H54 (cell line): ENCODE measurements at regions not wholly inside any gene's neighbourhood (a gene's known extent, or its start where the extent isn't known, plus 50 kb on each side); places are given as distances from the start of the nearest gene placed in this dataset.

Experiments
- DNase-seq: peaks from one replicate; pipeline ENCODE4 v3.0.0; 2011; ENCODE audit warnings: low spot score, mixed read lengths; ENCODE audit not compliant: insufficient read length
- FAIRE-seq: peaks from 3 replicates; lab custom pipeline; 2011; peaks lifted over from hg19 to GRCh38; lab: Jason Lieb, UNC
- POLR2A ChIP-seq: IDR thresholded peaks from 2 replicates; pipeline ENCODE4 v1.6.1; 2011; ENCODE audit warnings: low read depth, mild to moderate bottlenecking, low read length

DNA sequence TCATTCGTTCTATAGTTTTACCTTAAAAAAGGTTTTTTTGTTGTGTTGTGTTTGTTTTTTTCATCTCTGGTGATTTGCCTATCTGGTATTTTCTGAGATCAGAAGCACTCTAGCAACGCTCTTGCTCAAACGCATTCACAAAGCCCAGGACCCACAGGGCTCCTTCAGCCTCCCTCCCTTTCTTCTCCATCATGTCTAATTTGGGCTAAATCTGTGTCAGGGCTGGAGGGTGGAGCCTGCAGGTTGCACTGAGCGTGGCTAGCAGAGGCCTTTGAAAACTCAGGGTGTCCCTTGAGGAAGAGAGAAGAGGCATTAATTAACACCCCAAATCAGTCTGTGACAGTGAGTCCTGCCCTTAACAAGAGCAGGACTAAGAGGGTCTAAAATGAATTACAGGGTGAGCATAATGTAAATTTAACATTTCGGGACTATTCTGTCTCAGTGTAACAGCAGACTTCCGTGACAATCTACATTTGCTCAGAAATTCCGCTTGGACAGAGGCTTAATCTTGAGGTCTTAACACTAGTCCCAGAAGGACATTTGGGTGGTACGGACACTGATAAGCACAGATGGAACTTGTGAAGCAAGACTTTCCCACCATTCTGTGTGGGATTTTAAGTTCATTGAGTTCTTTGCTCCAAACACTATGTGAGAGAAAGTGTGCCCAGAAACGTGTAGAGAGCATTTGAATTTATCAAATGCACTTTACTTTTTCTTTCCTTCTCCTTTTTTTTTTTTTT, 174.4 kb upstream of the APCDD1 start:
- DNase-seq: no peak
- TF ChIP-seq POLR2A: no peak
- FAIRE-seq: no peak

DNA sequence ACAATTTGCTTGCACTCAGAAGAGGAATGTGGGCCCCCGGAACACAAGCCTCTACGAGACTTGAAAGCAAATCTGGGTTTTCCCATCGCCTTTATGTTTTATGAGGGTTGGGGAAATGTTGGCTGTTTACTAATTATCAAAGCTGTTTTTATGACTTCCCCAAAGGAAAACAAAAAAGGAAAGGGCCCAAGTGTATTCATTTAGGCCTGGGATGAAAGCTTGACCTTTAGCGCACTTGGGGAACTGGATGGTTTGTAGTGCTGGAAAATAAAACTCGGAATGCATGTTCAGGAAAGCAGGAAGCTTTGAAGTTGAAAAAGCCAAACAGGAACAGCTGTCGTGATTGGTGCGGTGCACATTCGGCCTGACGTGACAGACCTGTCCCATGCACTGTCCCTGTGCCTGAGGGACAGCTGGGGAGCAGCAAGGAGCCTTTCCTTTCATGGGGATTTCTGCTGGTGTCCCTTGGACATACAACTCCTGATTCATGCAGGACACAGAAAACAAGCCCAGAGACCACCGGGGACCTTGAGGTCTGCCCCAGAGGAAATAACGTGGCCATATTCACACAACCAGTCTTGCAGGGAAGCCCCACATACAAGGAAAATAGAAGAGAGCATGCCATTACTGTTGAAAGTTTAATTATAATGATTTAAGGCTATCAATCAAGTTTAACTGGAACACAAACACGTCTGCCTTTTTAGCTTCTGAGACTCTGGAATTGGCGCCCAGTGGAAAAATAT, 169.7 kb upstream of the APCDD1 start:
- DNase-seq: no peak
- FAIRE-seq: no peak
- no peak for TF ChIP-seq POLR2A

DNA sequence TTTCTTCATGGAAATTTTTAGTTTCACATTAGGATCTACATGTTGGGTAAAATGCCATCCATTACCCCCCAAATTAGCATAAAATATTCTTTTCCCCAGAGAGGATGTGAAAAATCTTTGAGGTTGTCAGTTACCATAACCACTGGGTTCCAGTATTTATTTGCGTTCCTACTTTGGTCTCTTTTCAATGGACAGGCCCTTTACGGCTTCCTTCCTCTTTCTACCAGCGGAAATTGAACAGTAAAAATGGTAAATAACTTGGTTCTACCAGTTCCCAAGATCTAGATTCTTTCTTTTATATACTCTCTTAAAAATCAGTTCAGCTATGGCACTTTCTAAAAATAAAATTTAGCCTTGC, 169.2 kb upstream of the APCDD1 start:
- DNase-seq: no peak
- no peak for TF ChIP-seq POLR2A
- no peak for FAIRE-seq

DNA sequence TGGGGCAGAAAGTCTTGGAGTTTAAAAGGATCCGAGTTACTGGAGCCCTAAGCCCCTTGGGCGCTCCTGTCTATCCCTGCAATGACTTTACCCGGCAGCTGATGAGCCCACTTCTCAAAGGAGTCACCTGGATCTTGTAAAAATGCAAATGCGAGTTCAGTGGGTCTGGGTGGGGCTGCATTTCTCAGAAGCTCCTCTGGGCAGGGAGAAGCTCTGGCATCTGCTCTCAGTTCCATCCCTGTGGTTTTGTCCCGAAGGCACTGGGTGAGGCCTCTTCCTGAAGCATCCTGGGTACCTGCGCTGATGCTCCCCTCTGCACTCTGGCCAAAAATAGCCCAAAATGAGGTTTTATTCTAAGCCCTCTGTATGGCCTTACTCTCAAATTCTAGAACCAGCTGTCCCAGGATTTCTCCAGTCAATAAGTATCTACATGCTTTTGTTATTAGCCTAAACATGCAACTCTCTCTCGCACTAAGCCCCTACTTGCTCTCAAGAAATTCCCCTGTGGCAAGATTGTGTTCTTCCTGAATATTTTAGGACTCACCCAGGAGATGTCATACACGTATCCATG, 167.8 kb upstream of the APCDD1 start:
- DNase-seq (no peak), FAIRE-seq (no peak)
- TF ChIP-seq POLR2A: no peak

DNA sequence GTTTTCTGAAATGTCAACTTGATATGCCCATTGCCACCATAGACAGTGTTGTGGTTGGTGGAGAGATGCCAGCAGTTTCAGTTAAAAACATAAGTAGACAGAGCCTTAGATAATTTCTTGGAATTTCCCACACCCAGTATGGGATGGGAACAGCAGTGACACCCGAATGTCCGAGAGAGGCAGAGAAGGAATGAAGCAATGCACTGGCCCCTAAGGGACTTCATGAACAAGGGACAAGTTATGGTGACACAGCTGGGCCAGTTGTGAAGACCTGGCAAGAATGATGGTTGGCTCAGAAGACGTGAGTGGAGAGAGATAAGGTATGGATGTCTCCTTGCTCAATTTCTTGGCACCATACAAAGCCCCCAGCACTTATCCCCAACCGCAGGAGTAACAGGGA, 165.2 kb upstream of the APCDD1 start:
- TF ChIP-seq POLR2A: no peak
- no peak for DNase-seq
- FAIRE-seq: no peak

DNA sequence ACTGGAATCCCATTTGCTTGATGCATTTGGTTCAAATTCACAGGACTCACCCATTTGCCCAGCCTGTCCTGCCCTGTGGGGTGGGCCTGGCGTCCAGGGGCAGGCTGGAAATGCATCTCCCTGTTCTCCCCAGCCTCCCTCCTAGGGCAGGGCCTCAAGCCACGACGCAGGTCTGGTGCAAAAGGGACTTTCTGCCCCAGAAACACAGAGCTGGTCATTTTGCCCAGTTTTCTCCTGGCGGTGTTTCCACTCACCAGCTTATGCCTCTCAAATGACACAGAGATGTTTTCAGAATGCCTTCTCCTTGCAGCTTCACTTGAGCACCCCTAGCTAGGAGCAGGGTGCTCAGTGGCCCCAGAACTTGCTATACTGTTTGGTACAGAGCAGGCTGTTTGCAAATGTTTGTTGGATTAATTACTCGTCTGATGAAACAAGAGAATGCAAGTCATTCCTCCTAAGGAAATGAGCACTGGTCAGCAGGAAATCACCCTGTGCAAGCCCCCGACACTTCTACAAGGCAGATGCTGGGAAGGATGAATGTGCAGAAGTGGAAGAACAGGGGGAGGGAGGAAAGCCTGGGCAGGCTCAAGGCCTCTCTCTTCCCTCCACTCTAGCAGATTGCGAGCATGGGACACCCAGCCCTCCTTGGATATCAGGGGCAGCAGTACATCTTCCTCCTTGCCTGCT, 164.3 kb upstream of the APCDD1 start:
- no peak for TF ChIP-seq POLR2A
- DNase-seq: no peak
- no peak for FAIRE-seq

DNA sequence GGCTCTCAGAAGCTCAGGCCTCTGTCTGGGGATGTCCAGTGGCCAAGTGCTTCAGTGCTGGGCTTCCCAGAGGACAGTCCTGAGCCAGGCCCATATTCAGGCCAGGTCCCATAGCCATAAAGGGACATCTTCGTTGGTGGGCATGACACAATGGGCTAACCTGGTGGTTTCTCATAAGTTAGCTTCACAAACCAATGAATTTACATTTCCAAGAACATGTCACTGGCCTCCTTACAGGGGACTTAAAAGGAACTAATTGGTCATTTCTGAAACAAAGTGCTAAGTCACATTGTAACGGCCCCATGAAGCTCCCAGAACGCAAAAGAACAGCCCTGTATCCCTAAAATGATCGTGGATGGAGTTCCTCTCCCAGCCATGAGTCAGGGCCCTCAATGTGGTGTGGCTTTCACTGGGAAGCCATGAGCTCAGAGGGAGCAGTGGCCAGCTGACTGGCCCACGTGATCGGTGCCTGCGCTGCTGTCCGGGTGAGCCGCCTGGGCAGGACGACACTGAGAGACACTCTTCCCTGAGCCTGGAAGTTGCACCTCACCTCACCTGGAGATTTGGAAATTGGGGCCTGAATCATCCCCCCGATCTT, 163.7 kb upstream of the APCDD1 start:
- DNase-seq: no peak
- no peak for FAIRE-seq

DNA sequence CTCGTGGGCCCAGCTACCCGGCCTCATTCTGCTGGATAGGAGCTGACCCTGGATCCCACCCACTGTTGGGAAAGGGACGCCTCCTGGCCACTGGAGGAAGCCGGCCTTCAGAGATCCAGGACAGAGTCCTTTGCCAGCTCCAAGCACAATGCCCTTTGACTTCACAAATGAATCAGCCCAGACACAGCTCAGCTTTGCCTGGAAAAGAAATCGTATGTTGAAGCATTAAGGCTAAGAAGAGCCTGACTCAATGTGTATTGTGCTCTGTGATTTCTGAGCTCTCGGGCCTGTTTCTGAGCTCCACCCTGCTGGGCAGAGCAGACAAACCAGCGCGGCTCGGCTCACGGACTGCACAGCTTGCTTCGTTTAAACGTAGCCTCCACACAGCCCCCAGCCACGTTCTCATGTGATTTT, 162.9 kb upstream of the APCDD1 start:
- no peak for TF ChIP-seq POLR2A
- no peak for FAIRE-seq
- DNase-seq: no peak

More for the DNA sequence above, 163.7 kb upstream of the APCDD1 start:
- TF ChIP-seq POLR2A: no peak

DNA sequence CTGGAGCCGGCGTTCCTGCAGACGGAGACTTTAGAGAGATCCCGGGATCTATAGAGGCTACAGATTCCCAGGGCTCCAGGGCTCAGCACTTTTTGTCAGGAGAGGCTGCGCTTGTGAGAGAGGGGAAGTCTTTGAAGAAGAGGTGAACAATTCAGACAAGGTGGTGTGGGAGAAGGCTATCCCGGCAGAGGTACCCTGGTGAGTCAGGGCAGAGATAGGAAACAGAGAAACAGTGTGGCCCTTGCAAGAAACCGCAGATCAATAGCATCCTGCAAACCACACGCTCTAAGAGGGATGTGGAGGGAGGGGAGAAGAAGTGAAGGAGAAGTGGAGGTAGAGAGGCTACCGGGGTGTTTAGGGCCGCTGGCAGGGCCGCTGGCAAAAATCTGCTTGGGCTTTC, 160.5 kb upstream of the APCDD1 start:
- no peak for FAIRE-seq
- TF ChIP-seq POLR2A: no peak
- no peak for DNase-seq

DNA sequence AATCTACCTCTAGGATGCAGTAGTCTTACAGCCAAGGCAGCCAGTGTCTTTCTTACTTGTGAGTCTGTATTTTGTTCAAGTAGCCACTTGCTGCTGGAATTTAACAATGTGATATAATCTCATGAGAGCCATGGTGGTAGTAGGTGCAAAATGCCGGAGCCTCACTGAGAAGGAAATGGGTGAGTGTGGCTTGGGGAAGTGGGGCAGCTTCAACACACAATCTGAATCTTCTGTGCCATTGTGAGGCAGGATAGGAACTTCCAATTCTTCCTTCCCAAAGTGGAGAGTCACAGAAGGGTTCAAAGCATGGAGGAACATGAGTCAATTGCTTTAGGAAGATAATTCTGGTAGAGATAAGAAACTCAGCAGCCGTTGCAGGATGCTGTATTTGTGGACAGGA, 158.7 kb upstream of the APCDD1 start:
- DNase-seq (no peak), FAIRE-seq (no peak)

DNA sequence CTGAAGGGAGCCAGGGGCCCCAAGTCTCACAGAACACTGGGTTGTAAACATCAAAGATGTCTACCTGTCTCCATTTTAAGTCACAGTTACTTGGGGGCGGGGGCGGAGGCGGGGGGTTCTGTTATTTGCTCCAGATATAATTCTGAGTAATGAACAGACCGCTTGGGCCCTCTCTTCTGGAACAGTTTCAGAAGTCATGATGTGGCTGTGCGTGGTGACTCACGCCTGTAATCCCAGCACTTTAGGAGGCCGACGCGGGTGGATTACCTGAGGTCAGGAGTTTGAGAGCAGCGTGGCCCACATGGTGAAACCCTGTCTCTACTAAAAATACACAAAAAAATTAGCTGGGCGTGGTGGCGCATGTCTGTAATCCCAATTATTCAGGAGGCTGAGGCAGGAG, 157.9 kb upstream of the APCDD1 start:
- TF ChIP-seq POLR2A: no peak
- DNase-seq (no peak), FAIRE-seq (no peak)

More for the DNA sequence above, 158.7 kb upstream of the APCDD1 start:
- TF ChIP-seq POLR2A: no peak

DNA sequence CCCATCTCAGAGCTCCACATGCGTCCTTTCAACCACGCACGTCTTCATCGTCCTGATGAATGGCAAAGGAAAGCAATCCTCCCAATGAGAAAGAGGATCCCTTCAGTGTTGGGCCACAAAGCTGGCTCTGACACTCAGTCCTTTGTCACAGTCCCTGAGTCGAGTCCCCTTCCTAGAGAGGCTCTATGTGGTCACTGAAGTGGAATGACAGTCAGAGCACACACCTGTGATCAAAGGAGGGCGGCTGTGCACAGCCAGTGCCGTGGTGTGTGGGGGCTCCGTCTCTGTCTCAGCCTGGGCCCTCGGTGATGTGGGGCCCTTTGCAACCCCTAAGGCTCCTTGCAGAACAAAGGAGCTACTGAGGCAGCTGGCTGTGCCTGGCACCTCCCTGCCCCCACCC, 157.3 kb upstream of the APCDD1 start:
- no peak for TF ChIP-seq POLR2A
- DNase-seq (no peak), FAIRE-seq (no peak)

DNA sequence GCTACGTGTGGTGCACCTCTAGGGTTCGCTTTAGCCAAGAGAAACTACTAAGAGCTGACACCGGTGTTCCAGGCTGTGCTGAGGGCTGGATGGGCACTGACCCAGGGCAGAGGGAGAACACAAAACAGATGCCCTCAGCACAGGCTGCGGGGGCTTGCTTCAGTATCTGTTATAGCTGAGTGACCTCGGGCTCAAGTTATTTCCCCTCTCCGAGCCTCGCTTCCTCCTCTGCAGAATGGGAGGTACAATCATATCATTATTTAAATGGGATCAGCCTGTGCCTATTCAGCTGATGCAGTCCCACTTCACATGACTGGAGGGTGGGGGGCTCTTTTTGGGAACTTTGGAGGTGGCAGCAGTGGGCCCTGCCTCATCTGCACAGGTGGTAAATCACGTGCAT, 156.1 kb upstream of the APCDD1 start:
- no peak for DNase-seq
- TF ChIP-seq POLR2A: no peak
- FAIRE-seq: no peak

DNA sequence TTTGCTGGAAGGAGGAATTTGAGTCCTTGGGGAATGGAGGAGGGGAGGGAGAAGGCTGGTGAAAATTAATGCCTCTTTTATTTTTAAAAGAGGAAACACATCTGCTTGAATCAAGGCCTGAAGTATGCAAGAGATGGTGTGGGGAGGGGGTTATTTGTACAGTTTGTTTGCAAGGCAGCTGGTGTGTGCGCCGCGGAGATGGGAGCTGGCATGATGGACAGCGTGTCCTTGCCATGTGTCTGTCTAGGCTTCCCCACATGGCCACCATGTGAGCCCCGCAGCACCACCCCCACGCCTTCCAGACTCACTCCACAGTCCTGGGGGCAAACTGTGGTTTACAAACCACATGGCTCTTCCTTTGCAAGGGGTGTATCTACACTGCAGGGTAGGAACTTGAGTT, 154.8 kb upstream of the APCDD1 start:
- FAIRE-seq (no peak), DNase-seq (no peak)
- TF ChIP-seq POLR2A: no peak
